ENCODE measurements at regions not wholly inside any gene's neighbourhood (a gene's known extent, or its start where the extent isn't known, plus 50 kb on each side); places are given as distances from the start of the nearest gene placed in this dataset.

DNA sequence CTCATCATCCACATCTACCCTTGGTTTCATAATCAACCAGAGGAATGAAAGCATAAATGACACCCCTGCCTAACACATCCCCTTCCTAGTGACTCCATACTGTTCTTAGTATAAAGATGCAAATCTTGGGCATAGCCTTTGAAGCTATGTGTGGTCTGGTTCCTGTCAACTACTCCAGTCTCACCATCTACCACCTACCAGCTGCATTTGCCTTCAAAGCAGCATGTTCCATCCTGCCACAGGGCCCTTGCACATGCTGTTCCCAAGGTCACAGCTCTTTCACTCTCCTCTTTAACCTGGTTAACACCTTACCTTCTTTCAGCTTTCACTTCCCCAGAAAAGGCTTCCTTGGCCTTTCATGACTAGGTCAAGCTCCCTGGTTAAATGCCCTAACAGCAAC lies 62.3 kb upstream of the ARHGEF3 start:
- TF ChIP-seq, protein P1, sequence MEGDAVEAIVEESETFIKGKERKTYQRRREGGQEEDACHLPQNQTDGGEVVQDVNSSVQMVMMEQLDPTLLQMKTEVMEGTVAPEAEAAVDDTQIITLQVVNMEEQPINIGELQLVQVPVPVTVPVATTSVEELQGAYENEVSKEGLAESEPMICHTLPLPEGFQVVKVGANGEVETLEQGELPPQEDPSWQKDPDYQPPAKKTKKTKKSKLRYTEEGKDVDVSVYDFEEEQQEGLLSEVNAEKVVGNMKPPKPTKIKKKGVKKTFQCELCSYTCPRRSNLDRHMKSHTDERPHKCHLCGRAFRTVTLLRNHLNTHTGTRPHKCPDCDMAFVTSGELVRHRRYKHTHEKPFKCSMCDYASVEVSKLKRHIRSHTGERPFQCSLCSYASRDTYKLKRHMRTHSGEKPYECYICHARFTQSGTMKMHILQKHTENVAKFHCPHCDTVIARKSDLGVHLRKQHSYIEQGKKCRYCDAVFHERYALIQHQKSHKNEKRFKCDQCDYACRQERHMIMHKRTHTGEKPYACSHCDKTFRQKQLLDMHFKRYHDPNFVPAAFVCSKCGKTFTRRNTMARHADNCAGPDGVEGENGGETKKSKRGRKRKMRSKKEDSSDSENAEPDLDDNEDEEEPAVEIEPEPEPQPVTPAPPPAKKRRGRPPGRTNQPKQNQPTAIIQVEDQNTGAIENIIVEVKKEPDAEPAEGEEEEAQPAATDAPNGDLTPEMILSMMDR (IDR thresholded peaks at IDR 0.05), result no peak
- no peaks in the 10 kb centered on the region for H3K36me3 ChIP-seq (ENCODE audit: low read depth)
- intact Hi-C loops (cut with DNase I, micrococcal nuclease), result no loop called here
- H3K9me3 ChIP-seq, result no peaks in the 10 kb centered on the region
- no peaks in the 10 kb centered on the region for H3K4me1 ChIP-seq (ENCODE audit: low read depth)
- no peak overlapping the region for H3K4me3 ChIP-seq
- ATAC-seq (no peak), DNase-seq (no peak)

DNA sequence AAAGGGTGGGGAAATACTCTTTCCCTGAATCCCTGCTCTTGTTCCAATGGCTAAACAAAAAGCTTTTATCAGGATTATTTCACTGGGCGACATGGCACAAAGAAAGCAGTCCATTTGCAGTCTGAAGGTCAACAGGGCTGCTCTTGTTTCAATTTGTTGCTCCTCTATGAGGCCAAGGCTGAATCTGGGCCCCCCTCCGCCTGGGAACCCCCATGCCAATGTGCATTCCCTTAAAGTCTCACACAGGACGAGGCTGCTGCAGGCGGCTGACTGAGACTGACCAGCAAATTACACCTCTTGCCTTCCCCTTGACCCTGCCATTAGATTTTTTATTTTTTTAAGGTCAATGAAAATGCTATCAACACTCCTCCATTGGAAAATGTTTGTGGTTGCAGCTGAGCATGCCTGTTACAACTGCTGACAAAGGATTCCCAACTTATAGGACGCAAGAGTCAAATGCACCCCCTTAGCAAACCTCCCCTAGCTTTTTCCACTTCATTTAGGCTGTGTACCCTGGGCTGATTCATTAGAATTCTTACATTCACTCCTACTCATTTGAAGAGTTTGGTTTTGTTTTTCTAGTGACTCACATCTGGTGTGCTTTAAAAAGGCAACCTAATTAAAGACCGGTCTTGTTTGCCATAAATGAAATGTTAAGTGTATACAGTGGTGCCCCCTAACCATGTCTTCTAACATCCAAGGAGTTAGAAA lies 60.8 kb upstream of the ARHGEF3 start:
- no peak for ATAC-seq
- no peak overlapping the region for H3K4me3 ChIP-seq
- no peaks in the 10 kb centered on the region for H3K36me3 ChIP-seq (ENCODE audit: low read depth)
- no peaks in the 10 kb centered on the region for H3K4me1 ChIP-seq (ENCODE audit: low read depth)
- TF ChIP-seq, protein P1 (IDR thresholded peaks at IDR 0.05), result no peak
- intact Hi-C loops (cut with DNase I, micrococcal nuclease), result no loop called here
- DNase-seq, result no peak
- no peaks in the 10 kb centered on the region for H3K9me3 ChIP-seq

DNA sequence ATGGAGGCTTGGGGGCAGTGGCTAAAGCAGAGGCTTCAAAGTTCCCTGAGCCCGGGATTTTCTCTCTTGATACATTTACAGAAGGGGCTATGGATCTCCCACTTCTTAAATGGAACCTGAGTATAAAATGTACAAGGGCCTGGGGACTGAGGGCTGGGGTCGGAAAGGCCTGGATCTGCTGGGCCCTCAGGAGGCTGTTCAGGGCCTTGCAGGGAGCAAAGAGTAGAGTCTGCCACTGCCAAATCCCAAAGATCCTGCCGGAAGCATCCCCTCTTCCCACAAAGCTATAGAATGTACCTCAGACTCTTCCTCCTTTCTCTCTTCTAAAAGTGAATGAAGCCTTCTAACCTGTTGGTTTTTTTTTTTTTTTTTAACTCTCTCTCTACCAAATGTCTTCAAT lies 59.8 kb upstream of the ARHGEF3 start:
- no peaks in the 10 kb centered on the region for H3K36me3 ChIP-seq (ENCODE audit: low read depth)
- H3K4me1 ChIP-seq (ENCODE audit: low read depth), result no peaks in the 10 kb centered on the region
- no peak overlapping the region for H3K4me3 ChIP-seq
- intact Hi-C loops (cut with DNase I, micrococcal nuclease), result no loop called here
- no peak for DNase-seq
- TF ChIP-seq, protein P1 (IDR thresholded peaks at IDR 0.05), result no peak
- ATAC-seq, result no peak
- no peaks in the 10 kb centered on the region for H3K9me3 ChIP-seq

DNA sequence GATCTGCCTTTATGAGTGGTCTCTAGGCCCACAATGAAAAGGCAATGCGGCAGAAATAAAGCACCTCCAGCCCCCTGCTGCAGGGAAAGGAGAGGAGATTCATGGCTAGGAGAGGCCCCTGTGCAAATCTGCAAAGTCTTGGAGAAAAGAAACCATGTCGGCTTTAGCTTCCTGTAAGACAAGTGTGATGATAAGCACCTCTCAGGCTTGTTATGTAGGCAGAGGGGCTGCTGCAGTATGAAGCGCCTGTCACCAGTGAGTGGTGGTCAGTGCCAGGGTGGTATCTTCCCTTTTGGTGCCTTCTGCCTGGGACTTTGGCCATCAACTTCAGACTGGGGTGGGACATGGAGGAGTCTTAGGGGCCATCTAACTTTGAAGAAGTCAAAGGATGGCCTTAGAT lies 59.2 kb upstream of the ARHGEF3 start:
- Histone ChIP-seq H3K9me3 (no peaks in the 10 kb centered on the region), H3K36me3 (ENCODE audit: low read depth) (no peaks in the 10 kb centered on the region), H3K4me3 (no peak overlapping the region), H3K4me1 (ENCODE audit: low read depth) (no peaks in the 10 kb centered on the region)
- DNase-seq, result no peak
- no peak for ATAC-seq
- intact Hi-C loops (cut with DNase I, micrococcal nuclease), result no loop called here
- TF ChIP-seq, protein P1 (IDR thresholded peaks at IDR 0.05), result no peak

DNA sequence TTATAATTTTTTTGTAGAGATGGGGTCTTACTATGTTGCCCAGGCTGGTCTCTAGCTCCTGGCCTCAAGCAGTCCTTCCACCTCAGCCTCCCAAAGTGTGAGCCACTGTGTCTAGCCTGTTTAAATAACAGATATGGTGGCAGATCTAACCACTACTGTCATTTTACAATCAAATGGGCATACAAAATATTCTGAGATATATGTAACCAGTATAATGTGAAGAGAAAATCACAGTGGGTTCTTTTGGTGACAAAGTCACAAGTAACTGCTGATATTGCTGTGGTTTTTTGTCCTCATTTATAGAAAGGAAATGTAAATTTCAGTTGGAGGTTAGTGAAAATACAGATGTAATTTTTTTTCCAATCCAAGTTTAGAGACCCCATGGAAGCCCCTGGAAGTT lies 58.6 kb upstream of the ARHGEF3 start:
- ATAC-seq, result no peak
- Histone ChIP-seq H3K36me3 (ENCODE audit: low read depth) (no peaks in the 10 kb centered on the region), H3K4me3 (no peak overlapping the region), H3K4me1 (ENCODE audit: low read depth) (no peaks in the 10 kb centered on the region), H3K9me3 (no peaks in the 10 kb centered on the region)
- TF ChIP-seq, protein P1 (IDR thresholded peaks at IDR 0.05), result no peak
- no peak for DNase-seq
- intact Hi-C loops (cut with DNase I, micrococcal nuclease), result no loop called here

DNA sequence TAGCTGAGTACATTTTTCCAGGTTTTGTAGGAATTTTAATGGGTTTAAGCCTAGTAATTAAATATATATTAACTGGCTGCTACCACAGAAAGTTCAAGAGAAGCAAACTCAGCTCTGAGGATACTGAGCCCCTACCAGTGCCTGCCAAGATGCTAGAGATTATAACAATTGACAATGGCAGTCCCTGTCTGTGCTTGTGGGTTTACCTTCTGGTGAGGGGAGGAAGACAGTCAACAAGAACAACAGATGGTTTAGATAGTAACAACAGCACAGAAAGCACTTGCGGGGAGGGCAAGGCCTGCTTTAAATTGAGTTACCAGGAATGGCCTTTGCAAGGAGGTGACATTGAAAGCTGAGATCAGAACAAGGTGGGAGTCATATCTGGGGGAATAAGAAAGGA lies 56.6 kb upstream of the ARHGEF3 start:
- ATAC-seq (no peak), DNase-seq (no peak)
- Histone ChIP-seq H3K4me3 (no peak overlapping the region), H3K36me3 (ENCODE audit: low read depth) (no peaks in the 10 kb centered on the region), H3K4me1 (ENCODE audit: low read depth) (no peaks in the 10 kb centered on the region), H3K9me3 (no peaks in the 10 kb centered on the region)
- intact Hi-C loops (cut with DNase I, micrococcal nuclease), result no loop called here
- TF ChIP-seq, protein P1 (IDR thresholded peaks at IDR 0.05), result no peak

Measured in mucosa of descending colon (tissue), 3 donors.